ENCODE measurements at regions not wholly inside any gene's neighbourhood (a gene's known extent, or its start where the extent isn't known, plus 50 kb on each side); places are given as distances from the start of the nearest gene placed in this dataset.

DNA sequence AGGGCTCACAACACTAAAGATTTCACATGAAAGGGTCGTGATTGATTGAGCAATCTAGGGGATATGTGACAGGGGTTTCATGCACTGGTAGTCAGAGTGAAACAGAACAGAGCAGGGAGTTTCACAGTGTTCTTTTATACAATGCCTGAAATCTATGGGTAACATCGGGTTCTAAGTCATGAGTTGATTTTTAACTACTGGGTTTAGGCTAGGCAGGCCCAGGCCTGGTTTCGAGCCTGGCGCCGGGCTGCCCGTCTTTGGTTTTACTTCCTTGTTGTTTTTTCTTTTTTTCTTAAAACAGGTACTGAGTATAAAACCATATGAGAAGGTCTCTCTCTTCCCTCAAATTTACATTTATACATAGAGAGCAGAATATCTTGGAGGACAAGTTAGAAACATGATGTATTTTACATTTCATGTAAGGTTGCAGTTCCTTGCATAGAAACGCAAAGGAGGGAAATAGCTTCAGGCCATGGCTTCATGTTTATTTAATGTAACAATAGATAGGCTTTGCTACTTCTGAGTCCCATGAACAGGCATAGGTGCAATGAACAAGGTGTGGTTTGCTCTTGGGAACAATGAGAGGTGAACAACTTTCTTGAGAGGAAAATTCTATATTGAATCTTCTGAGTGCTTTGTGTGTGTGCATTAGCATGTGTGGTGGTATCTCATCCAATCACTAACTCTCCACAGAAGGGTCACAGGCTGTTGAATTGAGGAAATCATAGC is 128.9 kb upstream of the RXFP2 start:
- dilution Hi-C loops (cut with MboI; ENCODE audit: extremely low pct_ligation_motif_present, low sequenced_read_pairs): no loop called here
- Histone ChIP-seq H3K4me2 (ENCODE audit: insufficient read depth, low read length) (no peak overlapping the region), H3K4me1 (ENCODE audit: control insufficient read depth, extremely low read depth, insufficient read depth, low read length) (no peaks in the 10 kb centered on the region), H4K20me1 (replicated peaks; ENCODE audit: control insufficient read depth, extremely low read depth, insufficient read depth, low read length) (no peaks in the 10 kb centered on the region), H3K27ac (ENCODE audit: insufficient read depth, low read depth, low read length) (no peak overlapping the region), H3K9ac (replicated peaks; ENCODE audit: extremely low read depth, insufficient read depth, low read length) (no peak overlapping the region), H3K9me1 (replicated peaks; ENCODE audit: control insufficient read depth, extremely low read depth, insufficient read depth, low read length) (no peaks in the 10 kb centered on the region), H3K27me3 (ENCODE audit: control insufficient read depth in 2 of 2, insufficient read depth in 2 of 2, low read length in 2 of 2) (no peaks in the 10 kb centered on the region), H3K79me2 (ENCODE audit: control insufficient read depth, insufficient read depth, low read length) (no peaks in the 10 kb centered on the region), H3K4me3 (replicated peaks in 1 of 3; ENCODE audit: insufficient read depth in 1 of 3, low read depth in 1 of 3, low read length in 3 of 3) (no peak overlapping the region), H3K36me3 (ENCODE audit: control insufficient read depth in 2 of 2, extremely low read depth in 1 of 2, insufficient read depth in 2 of 2, low read length in 2 of 2) (no peaks in the 10 kb centered on the region), H3K9me3 (replicated peaks; ENCODE audit: control insufficient read depth, insufficient read depth, low read length) (no peaks in the 10 kb centered on the region), H2AFZ (ENCODE audit: low read depth, low read length) (no peak overlapping the region)
- no peak for FAIRE-seq
- TF ChIP-seq MYC (IDR thresholded peaks at IDR 0.05; ENCODE audit: low read depth, low read length) (no peak), GATA2 (IDR thresholded peaks at IDR 0.05; ENCODE audit: insufficient read depth, insufficient read length, low read depth, low read length) (no peak), POLR2AphosphoS5 (IDR thresholded peaks at IDR 0.05; ENCODE audit: insufficient read depth, low read depth, low read length) (no peak), POLR2A (IDR thresholded peaks at IDR 0.05; ENCODE audit: low read depth, low read length) (no peak), FOS (IDR thresholded peaks at IDR 0.05; ENCODE audit: borderline replicate concordance, insufficient read depth, low read length) (no peak), JUN (IDR thresholded peaks at IDR 0.05; ENCODE audit: borderline replicate concordance, insufficient read depth, insufficient read length, low read depth) (no peak), EZH2 (IDR thresholded peaks at IDR 0.05; ENCODE audit: borderline replicate concordance, low read depth, low read length, severe bottlenecking) (no peak)
- TF ChIP-seq, protein P1, sequence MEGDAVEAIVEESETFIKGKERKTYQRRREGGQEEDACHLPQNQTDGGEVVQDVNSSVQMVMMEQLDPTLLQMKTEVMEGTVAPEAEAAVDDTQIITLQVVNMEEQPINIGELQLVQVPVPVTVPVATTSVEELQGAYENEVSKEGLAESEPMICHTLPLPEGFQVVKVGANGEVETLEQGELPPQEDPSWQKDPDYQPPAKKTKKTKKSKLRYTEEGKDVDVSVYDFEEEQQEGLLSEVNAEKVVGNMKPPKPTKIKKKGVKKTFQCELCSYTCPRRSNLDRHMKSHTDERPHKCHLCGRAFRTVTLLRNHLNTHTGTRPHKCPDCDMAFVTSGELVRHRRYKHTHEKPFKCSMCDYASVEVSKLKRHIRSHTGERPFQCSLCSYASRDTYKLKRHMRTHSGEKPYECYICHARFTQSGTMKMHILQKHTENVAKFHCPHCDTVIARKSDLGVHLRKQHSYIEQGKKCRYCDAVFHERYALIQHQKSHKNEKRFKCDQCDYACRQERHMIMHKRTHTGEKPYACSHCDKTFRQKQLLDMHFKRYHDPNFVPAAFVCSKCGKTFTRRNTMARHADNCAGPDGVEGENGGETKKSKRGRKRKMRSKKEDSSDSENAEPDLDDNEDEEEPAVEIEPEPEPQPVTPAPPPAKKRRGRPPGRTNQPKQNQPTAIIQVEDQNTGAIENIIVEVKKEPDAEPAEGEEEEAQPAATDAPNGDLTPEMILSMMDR (IDR thresholded peaks at IDR 0.05; ENCODE audit: extremely low read depth in 1 of 2, insufficient read depth in 1 of 2, low read depth in 1 of 2, low read length in 2 of 2): no peak
- TF ChIP-seq, protein P2, sequence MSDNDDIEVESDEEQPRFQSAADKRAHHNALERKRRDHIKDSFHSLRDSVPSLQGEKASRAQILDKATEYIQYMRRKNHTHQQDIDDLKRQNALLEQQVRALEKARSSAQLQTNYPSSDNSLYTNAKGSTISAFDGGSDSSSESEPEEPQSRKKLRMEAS (IDR thresholded peaks at IDR 0.05; ENCODE audit: insufficient read depth, insufficient read length): no peak
- intact Hi-C loops (cut with micrococcal nuclease): no loop called here
- no peak for DNase-seq (ENCODE audit: low read depth, low spot score)
- ChIA-PET POLR2A (interaction anchor here (0.6 kb wide), 1 partner anchor 20 kb away, joined by 3 read pairs; no protein-coding TSS in a partner anchor), CTCF (interaction anchor here (0.6 kb wide), 1 partner anchor 9 kb away, joined by 3 read pairs; no protein-coding TSS in a partner anchor)
- BruUV-seq (replicated peaks): no TSS peak

Data from endothelial cell of umbilical vein (primary cell).